ENCODE measurements at regions not wholly inside any gene's neighbourhood (a gene's known extent, or its start where the extent isn't known, plus 50 kb on each side); places are given as distances from the start of the nearest gene placed in this dataset.
"Not testable (repeated sequence)": the region's sequence is repeated elsewhere in the genome, so short reads cannot be mapped to it uniquely, and the experiment has no call there.

- intact Hi-C loops (cut with micrococcal nuclease), result no loop called here
- no peaks in the 10 kb centered on the region for H3K4me1 Mint-ChIP-seq (ENCODE audit: low read depth)
- no peaks in the 10 kb centered on the region for H3K27me3 Mint-ChIP-seq
- no peak overlapping the region for H3K4me3 Mint-ChIP-seq
- H3K36me3 Mint-ChIP-seq, result no peaks in the 10 kb centered on the region
- H3K9me3 Mint-ChIP-seq, result peaks cover 4% of the 10 kb centered on the region
- ChIA-PET CTCF (no interaction called here), POLR2A (no interaction called here)
- no peak for DNase-seq
- H3K27ac Mint-ChIP-seq, result no peak overlapping the region
Observed at GRCh38 chr4:148643851-148644250, 201.6 kb upstream of the NR3C2 start.

GRCh38 chr4:148642907-148643306, 200.7 kb upstream of the NR3C2 start:
- Mint-ChIP-seq H3K4me3 (no peak overlapping the region), H3K36me3 (peaks cover 3% of the 10 kb centered on the region)
- intact Hi-C loops (cut with micrococcal nuclease), result no loop called here

GRCh38 chr4:148638079-148638478, 195.9 kb upstream of the NR3C2 start:
- POLR2A ChIA-PET, result not testable (repeated sequence)

More at GRCh38 chr4:148642907-148643306, 200.7 kb upstream of the NR3C2 start:
- H3K4me1 Mint-ChIP-seq (ENCODE audit: low read depth), result no peaks in the 10 kb centered on the region
- CTCF ChIA-PET, result no interaction called here
- no peak for DNase-seq
- no peak overlapping the region for H3K27ac Mint-ChIP-seq
- POLR2A ChIA-PET, result no interaction called here
- peaks cover 12% of the 10 kb centered on the region for H3K9me3 Mint-ChIP-seq
- no peaks in the 10 kb centered on the region for H3K27me3 Mint-ChIP-seq

GRCh38 chr4:148637453-148637852, 195.2 kb upstream of the NR3C2 start:
- DNase-seq; POLR2A ChIA-PET; H3K27ac Mint-ChIP-seq; H3K4me3 Mint-ChIP-seq; H3K36me3 Mint-ChIP-seq; H3K4me1 Mint-ChIP-seq (ENCODE audit: low read depth); intact Hi-C loops (cut with micrococcal nuclease); H3K27me3 Mint-ChIP-seq; CTCF ChIA-PET: not testable (repeated sequence)
- peaks cover 32% of the 10 kb centered on the region for H3K9me3 Mint-ChIP-seq

More at GRCh38 chr4:148638079-148638478, 195.9 kb upstream of the NR3C2 start:
- H3K36me3 Mint-ChIP-seq; H3K4me3 Mint-ChIP-seq; H3K27me3 Mint-ChIP-seq; DNase-seq; H3K4me1 Mint-ChIP-seq (ENCODE audit: low read depth); CTCF ChIA-PET; H3K27ac Mint-ChIP-seq; intact Hi-C loops (cut with micrococcal nuclease): not testable (repeated sequence)
- peaks cover 32% of the 10 kb centered on the region for H3K9me3 Mint-ChIP-seq

- Mint-ChIP-seq H3K27ac (no peak overlapping the region), H3K27me3 (no peaks in the 10 kb centered on the region), H3K36me3 (peaks cover 3% of the 10 kb centered on the region), H3K4me1 (ENCODE audit: low read depth) (no peaks in the 10 kb centered on the region), H3K4me3 (no peak overlapping the region), H3K9me3 (peaks cover 32% of the 10 kb centered on the region)
- CTCF ChIA-PET, result no interaction called here
- POLR2A ChIA-PET, result no interaction called here
- intact Hi-C loops (cut with micrococcal nuclease), result no loop called here
- DNase-seq, result no peak
Observed at GRCh38 chr4:148634476-148634875, 192.3 kb upstream of the NR3C2 start.

- peaks cover 28% of the 10 kb centered on the region for H3K9me3 Mint-ChIP-seq
- ChIA-PET CTCF (no interaction called here), POLR2A (no interaction called here)
- H3K4me3 Mint-ChIP-seq, result no peak overlapping the region
- intact Hi-C loops (cut with micrococcal nuclease), result no loop called here
- peaks cover 3% of the 10 kb centered on the region for H3K36me3 Mint-ChIP-seq
- H3K27ac Mint-ChIP-seq, result no peak overlapping the region
- no peak for DNase-seq
- H3K4me1 Mint-ChIP-seq (ENCODE audit: low read depth), result no peaks in the 10 kb centered on the region
- H3K27me3 Mint-ChIP-seq, result no peaks in the 10 kb centered on the region
Observed at GRCh38 chr4:148633720-148634119, 191.5 kb upstream of the NR3C2 start.

GRCh38 chr4:148632476-148632875, 190.3 kb upstream of the NR3C2 start:
- no peak overlapping the region for H3K4me3 Mint-ChIP-seq
- DNase-seq, result no peak
- H3K27me3 Mint-ChIP-seq, result no peaks in the 10 kb centered on the region
- no peaks in the 10 kb centered on the region for H3K4me1 Mint-ChIP-seq (ENCODE audit: low read depth)
- intact Hi-C loops (cut with micrococcal nuclease), result no loop called here
- H3K36me3 Mint-ChIP-seq, result no peaks in the 10 kb centered on the region
- H3K27ac Mint-ChIP-seq, result no peak overlapping the region
- peaks cover 16% of the 10 kb centered on the region for H3K9me3 Mint-ChIP-seq
- POLR2A ChIA-PET, result no interaction called here
- CTCF ChIA-PET, result no interaction called here

- H3K36me3 Mint-ChIP-seq, result no peaks in the 10 kb centered on the region
- intact Hi-C loops (cut with micrococcal nuclease), result no loop called here
- no peak overlapping the region for H3K4me3 Mint-ChIP-seq
- ChIA-PET CTCF (no interaction called here), POLR2A (no interaction called here)
- no peaks in the 10 kb centered on the region for H3K9me3 Mint-ChIP-seq
- no peaks in the 10 kb centered on the region for H3K27me3 Mint-ChIP-seq
- no peak for DNase-seq
- no peaks in the 10 kb centered on the region for H3K4me1 Mint-ChIP-seq (ENCODE audit: low read depth)
- H3K27ac Mint-ChIP-seq, result no peak overlapping the region
Observed at GRCh38 chr4:148630051-148630450, 187.8 kb upstream of the NR3C2 start.

GRCh38 chr4:148618856-148619255, 176.6 kb upstream of the NR3C2 start:
- ChIA-PET POLR2A (no interaction called here), CTCF (no interaction called here)
- no peaks in the 10 kb centered on the region for H3K36me3 Mint-ChIP-seq
- H3K4me3 Mint-ChIP-seq, result no peak overlapping the region
- no peak for DNase-seq
- intact Hi-C loops (cut with micrococcal nuclease), result no loop called here
- H3K27me3 Mint-ChIP-seq, result no peaks in the 10 kb centered on the region
- H3K27ac Mint-ChIP-seq, result no peak overlapping the region
- peaks cover 15% of the 10 kb centered on the region for H3K9me3 Mint-ChIP-seq
- no peaks in the 10 kb centered on the region for H3K4me1 Mint-ChIP-seq (ENCODE audit: low read depth)

GRCh38 chr4:148608968-148609367, 166.8 kb upstream of the NR3C2 start:
- Mint-ChIP-seq H3K4me1 (ENCODE audit: low read depth) (no peaks in the 10 kb centered on the region), H3K9me3 (no peaks in the 10 kb centered on the region), H3K4me3 (no peak overlapping the region), H3K27ac (no peak overlapping the region), H3K36me3 (peaks cover 2% of the 10 kb centered on the region), H3K27me3 (no peaks in the 10 kb centered on the region)
- POLR2A ChIA-PET, result no interaction called here
- intact Hi-C loops (cut with micrococcal nuclease), result no loop called here
- CTCF ChIA-PET, result no interaction called here
- no peak for DNase-seq

- H3K27ac Mint-ChIP-seq; CTCF ChIA-PET; DNase-seq; intact Hi-C loops (cut with micrococcal nuclease); H3K4me1 Mint-ChIP-seq (ENCODE audit: low read depth); H3K4me3 Mint-ChIP-seq; H3K27me3 Mint-ChIP-seq; POLR2A ChIA-PET: not testable (repeated sequence)
- H3K9me3 Mint-ChIP-seq, result peaks cover 46% of the 10 kb centered on the region
- H3K36me3 Mint-ChIP-seq, result peaks cover 19% of the 10 kb centered on the region
Observed at GRCh38 chr4:148598418-148599207, 156.4 kb upstream of the NR3C2 start.

- Mint-ChIP-seq H3K27me3 (no peaks in the 10 kb centered on the region), H3K9me3 (peaks cover 29% of the 10 kb centered on the region), H3K4me3 (no peak overlapping the region), H3K27ac (no peak overlapping the region), H3K36me3 (peaks cover 14% of the 10 kb centered on the region), H3K4me1 (ENCODE audit: low read depth) (peaks cover 4% of the 10 kb centered on the region)
- CTCF ChIA-PET, result no interaction called here
- intact Hi-C loops (cut with micrococcal nuclease), result no loop called here
- DNase-seq, result no peak
- POLR2A ChIA-PET, result no interaction called here
Observed at GRCh38 chr4:148589182-148589581, 147.0 kb upstream of the NR3C2 start.

- intact Hi-C loops (cut with micrococcal nuclease), result no loop called here
- Mint-ChIP-seq H3K9me3 (no peaks in the 10 kb centered on the region), H3K27me3 (no peaks in the 10 kb centered on the region), H3K4me3 (no peak overlapping the region), H3K4me1 (ENCODE audit: low read depth) (no peaks in the 10 kb centered on the region), H3K36me3 (no peaks in the 10 kb centered on the region), H3K27ac (no peak overlapping the region)
- ChIA-PET CTCF (no interaction called here), POLR2A (no interaction called here)
- DNase-seq, result no peak
Observed at GRCh38 chr4:148575577-148575976, 133.4 kb upstream of the NR3C2 start.

Data from activated CD4-positive, alpha-beta memory T cell treated with anti-CD3 and anti-CD28 coated beads for 36 hours (primary cell).